ENCODE measurements at regions not wholly inside any gene's neighbourhood (a gene's known extent, or its start where the extent isn't known, plus 50 kb on each side); places are given as distances from the start of the nearest gene placed in this dataset.
A peak's percentile ranks its signal among the peaks of the same experiment; 100 is the strongest.

GRCh38 chr2:198478361-198478760 is 674.0 kb downstream of the PLCL1 start:
- Histone ChIP-seq H3K4me3 (ENCODE audit: low read depth in 1 of 3, low read length in 3 of 3) (no peak overlapping the region), H3K36me3 (ENCODE audit: control insufficient read depth in 3 of 3, insufficient read depth in 2 of 3, low read depth in 1 of 3, low read length in 3 of 3) (no peaks in the 10 kb centered on the region), H3K9me3 (ENCODE audit: control insufficient read depth in 2 of 2, insufficient read depth in 1 of 2, low read depth in 1 of 2, low read length in 1 of 2) (no peaks in the 10 kb centered on the region), H3K27ac (ENCODE audit: low read depth in 1 of 3, low read length in 2 of 3) (no peak overlapping the region), H3K27me3 (ENCODE audit: control insufficient read depth in 3 of 3, insufficient read depth in 3 of 3, low read length in 3 of 3) (no peaks in the 10 kb centered on the region), H3K4me1 (ENCODE audit: control insufficient read depth in 3 of 3, insufficient read depth in 2 of 3, low read depth in 1 of 3, low read length in 2 of 3) (no peaks in the 10 kb centered on the region)
- WGBS, 3 donors, result 67 to 84% (median 77%) methylated on average over 1 of the region's 1 CpG
- FAIRE-seq (no peak), DNase-seq (no peak)

- Histone ChIP-seq H3K4me1 (ENCODE audit: control insufficient read depth in 3 of 3, insufficient read depth in 2 of 3, low read depth in 1 of 3, low read length in 2 of 3) (no peaks in the 10 kb centered on the region), H3K4me3 (ENCODE audit: low read depth in 1 of 3, low read length in 3 of 3) (no peak overlapping the region), H3K27me3 (ENCODE audit: control insufficient read depth in 3 of 3, insufficient read depth in 3 of 3, low read length in 3 of 3) (no peaks in the 10 kb centered on the region), H3K36me3 (ENCODE audit: control insufficient read depth in 3 of 3, insufficient read depth in 2 of 3, low read depth in 1 of 3, low read length in 3 of 3) (no peaks in the 10 kb centered on the region), H3K9me3 (ENCODE audit: control insufficient read depth in 2 of 2, insufficient read depth in 1 of 2, low read depth in 1 of 2, low read length in 1 of 2) (no peaks in the 10 kb centered on the region), H3K27ac (ENCODE audit: low read depth in 1 of 3, low read length in 2 of 3) (no peak overlapping the region)
- DNase-seq (no peak), FAIRE-seq (no peak)
- 17 to 34% (median 30%) methylated on average over 1 of the region's 1 CpG for WGBS, 3 donors
These were observed 671.6 kb downstream of the PLCL1 start for GRCh38 chr2:198476007-198476406.

- FAIRE-seq (no peak), DNase-seq (peak; percentile 3 to 28)
- WGBS, 3 donors, result 54 to 61% (median 56%) methylated on average over 2 of the region's 2 CpGs
- H3K9me3 ChIP-seq (ENCODE audit: control insufficient read depth in 2 of 2, insufficient read depth in 1 of 2, low read depth in 1 of 2, low read length in 1 of 2), result no peaks in the 10 kb centered on the region
- H3K4me1 ChIP-seq (ENCODE audit: control insufficient read depth in 3 of 3, insufficient read depth in 2 of 3, low read depth in 1 of 3, low read length in 2 of 3), result no peaks in the 10 kb centered on the region
- H3K4me3 ChIP-seq (ENCODE audit: low read depth in 1 of 3, low read length in 3 of 3), result no peak overlapping the region
- peaks cover 0 to 2% (median 0%) of the 10 kb centered on the region in 3 donors for H3K27me3 ChIP-seq (ENCODE audit: control insufficient read depth in 3 of 3, insufficient read depth in 3 of 3, low read length in 3 of 3)
- H3K27ac ChIP-seq (ENCODE audit: low read depth in 1 of 3, low read length in 2 of 3), result no peak overlapping the region
- no peaks in the 10 kb centered on the region for H3K36me3 ChIP-seq (ENCODE audit: control insufficient read depth in 3 of 3, insufficient read depth in 2 of 3, low read depth in 1 of 3, low read length in 3 of 3)
These were observed 666.9 kb downstream of the PLCL1 start for GRCh38 chr2:198471291-198471690.

DNA sequence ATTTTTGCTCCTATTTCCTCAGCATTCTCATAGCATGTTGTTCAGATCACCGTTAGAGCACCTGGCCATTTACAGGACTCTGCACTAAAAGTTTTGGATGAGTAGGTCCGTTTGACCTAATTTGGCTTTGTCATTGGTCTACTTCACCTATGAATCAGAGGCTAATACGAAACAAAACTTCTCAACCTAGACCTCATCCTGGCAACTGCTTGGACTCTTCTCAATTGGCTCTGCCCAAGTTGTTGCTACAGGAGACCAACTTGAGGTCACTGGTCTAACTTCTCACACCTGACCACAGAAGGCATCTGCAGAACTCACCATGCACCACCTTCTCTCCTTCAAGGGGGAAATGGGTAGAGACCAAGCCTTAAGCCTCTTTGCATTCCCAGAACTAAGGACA is 663.7 kb downstream of the PLCL1 start:
- H3K27ac ChIP-seq (ENCODE audit: low read depth in 1 of 3, low read length in 2 of 3), result no peak overlapping the region
- no peaks in the 10 kb centered on the region for H3K36me3 ChIP-seq (ENCODE audit: control insufficient read depth in 3 of 3, insufficient read depth in 2 of 3, low read depth in 1 of 3, low read length in 3 of 3)
- 77 to 84% (median 80%) methylated on average over 3 of the region's 3 CpGs for WGBS, 3 donors
- no peak for DNase-seq
- H3K4me1 ChIP-seq (ENCODE audit: control insufficient read depth in 3 of 3, insufficient read depth in 2 of 3, low read depth in 1 of 3, low read length in 2 of 3), result no peaks in the 10 kb centered on the region
- H3K27me3 ChIP-seq (ENCODE audit: control insufficient read depth in 3 of 3, insufficient read depth in 3 of 3, low read length in 3 of 3), result peaks cover 0 to 2% (median 0%) of the 10 kb centered on the region in 3 donors
- H3K9me3 ChIP-seq (ENCODE audit: control insufficient read depth in 2 of 2, insufficient read depth in 1 of 2, low read depth in 1 of 2, low read length in 1 of 2), result no peaks in the 10 kb centered on the region
- H3K4me3 ChIP-seq (ENCODE audit: low read depth in 1 of 3, low read length in 3 of 3), result no peak overlapping the region
- FAIRE-seq, result no peak

DNA sequence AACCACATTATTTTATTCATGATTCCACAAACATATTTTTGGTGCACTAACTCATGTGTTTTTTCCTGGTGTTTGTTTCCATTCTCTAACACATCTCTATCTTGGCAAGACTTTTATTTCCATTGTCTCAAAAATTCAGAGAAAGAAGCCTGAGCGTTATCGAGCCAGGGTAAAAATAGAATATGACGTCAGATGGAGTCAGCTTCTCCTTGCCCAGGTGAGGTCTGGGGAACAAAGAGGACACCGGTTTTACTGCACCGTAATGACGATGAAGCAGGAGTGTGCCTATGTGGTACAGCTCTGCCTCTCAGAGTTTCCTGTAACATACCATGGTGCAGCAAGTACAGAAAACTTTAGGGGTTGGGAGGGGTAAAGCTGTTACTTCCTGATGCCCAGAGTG is 661.6 kb downstream of the PLCL1 start:
- FAIRE-seq (no peak), DNase-seq (no peak)
- H3K9me3 ChIP-seq (ENCODE audit: control insufficient read depth in 2 of 2, insufficient read depth in 1 of 2, low read depth in 1 of 2, low read length in 1 of 2), result no peaks in the 10 kb centered on the region
- H3K36me3 ChIP-seq (ENCODE audit: control insufficient read depth in 3 of 3, insufficient read depth in 2 of 3, low read depth in 1 of 3, low read length in 3 of 3), result no peaks in the 10 kb centered on the region
- no peak overlapping the region for H3K27ac ChIP-seq (ENCODE audit: low read depth in 1 of 3, low read length in 2 of 3)
- 90 to 97% (median 92%) methylated on average over 6 of the region's 6 CpGs for WGBS, 3 donors
- no peak overlapping the region for H3K4me3 ChIP-seq (ENCODE audit: low read depth in 1 of 3, low read length in 3 of 3)
- no peaks in the 10 kb centered on the region for H3K4me1 ChIP-seq (ENCODE audit: control insufficient read depth in 3 of 3, insufficient read depth in 2 of 3, low read depth in 1 of 3, low read length in 2 of 3)
- peaks cover 0 to 2% (median 0%) of the 10 kb centered on the region in 3 donors for H3K27me3 ChIP-seq (ENCODE audit: control insufficient read depth in 3 of 3, insufficient read depth in 3 of 3, low read length in 3 of 3)

GRCh38 chr2:198456418-198456817 is 652.0 kb downstream of the PLCL1 start:
- DNase-seq (no peak), FAIRE-seq (no peak)
- 57 to 78% (median 72%) methylated on average over 2 of the region's 2 CpGs for WGBS, 3 donors

DNA sequence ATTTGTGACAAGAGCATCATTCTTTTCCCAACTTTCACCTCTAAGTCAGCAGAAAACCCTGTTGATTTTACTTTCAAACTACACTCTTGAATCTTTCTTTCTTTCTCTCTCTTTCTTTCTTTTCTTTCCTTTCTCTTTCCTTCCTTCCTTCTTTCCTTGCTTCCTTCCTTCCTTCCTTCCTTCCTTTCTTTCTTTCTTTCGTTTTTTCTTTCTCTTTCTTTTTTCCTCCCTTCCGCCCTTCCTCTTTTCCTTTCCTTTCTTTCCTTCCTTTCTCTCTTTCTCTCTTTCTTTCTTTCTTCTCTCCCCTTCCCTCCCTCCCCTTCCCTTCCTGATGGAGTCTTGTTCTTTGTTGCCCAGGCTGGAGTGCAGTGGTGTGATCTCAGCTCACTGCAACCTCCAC is 649.5 kb downstream of the PLCL1 start:
- Histone ChIP-seq H3K27ac (ENCODE audit: low read depth in 1 of 3, low read length in 2 of 3) (no peak overlapping the region), H3K4me1 (ENCODE audit: control insufficient read depth in 3 of 3, insufficient read depth in 2 of 3, low read depth in 1 of 3, low read length in 2 of 3) (no peaks in the 10 kb centered on the region), H3K36me3 (ENCODE audit: control insufficient read depth in 3 of 3, insufficient read depth in 2 of 3, low read depth in 1 of 3, low read length in 3 of 3) (no peaks in the 10 kb centered on the region), H3K27me3 (ENCODE audit: control insufficient read depth in 3 of 3, insufficient read depth in 3 of 3, low read length in 3 of 3) (no peaks in the 10 kb centered on the region), H3K4me3 (ENCODE audit: low read depth in 1 of 3, low read length in 3 of 3) (no peak overlapping the region), H3K9me3 (ENCODE audit: control insufficient read depth in 2 of 2, insufficient read depth in 1 of 2, low read depth in 1 of 2, low read length in 1 of 2) (no peaks in the 10 kb centered on the region)
- FAIRE-seq (no peak), DNase-seq (no peak)
- WGBS, 3 donors, result 79 to 94% (median 84%) methylated on average over 2 of the region's 2 CpGs

More at GRCh38 chr2:198456418-198456817, 652.0 kb downstream of the PLCL1 start:
- Histone ChIP-seq H3K9me3 (ENCODE audit: control insufficient read depth in 2 of 2, insufficient read depth in 1 of 2, low read depth in 1 of 2, low read length in 1 of 2) (no peaks in the 10 kb centered on the region), H3K27ac (ENCODE audit: low read depth in 1 of 3, low read length in 2 of 3) (no peak overlapping the region), H3K4me3 (ENCODE audit: low read depth in 1 of 3, low read length in 3 of 3) (no peak overlapping the region), H3K4me1 (ENCODE audit: control insufficient read depth in 3 of 3, insufficient read depth in 2 of 3, low read depth in 1 of 3, low read length in 2 of 3) (no peaks in the 10 kb centered on the region), H3K36me3 (ENCODE audit: control insufficient read depth in 3 of 3, insufficient read depth in 2 of 3, low read depth in 1 of 3, low read length in 3 of 3) (no peaks in the 10 kb centered on the region), H3K27me3 (ENCODE audit: control insufficient read depth in 3 of 3, insufficient read depth in 3 of 3, low read length in 3 of 3) (no peaks in the 10 kb centered on the region)

DNA sequence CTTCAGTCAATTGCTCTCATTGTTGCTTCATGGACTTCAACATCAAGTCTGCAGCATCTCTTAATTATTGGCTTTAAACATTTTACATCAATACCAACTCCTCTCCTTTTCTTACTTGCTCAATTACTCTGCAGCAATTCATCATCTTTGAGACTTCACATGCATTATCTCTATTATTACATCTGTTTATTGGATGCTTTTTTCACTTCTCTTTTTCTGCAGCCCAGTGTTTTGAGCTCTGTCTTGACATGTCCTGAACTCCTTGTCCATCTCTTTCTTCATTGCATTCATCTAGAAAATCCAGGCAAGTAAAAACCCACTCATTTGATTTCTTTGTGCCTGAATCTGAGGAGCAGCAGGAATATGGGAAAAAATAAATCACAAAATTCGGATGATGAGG is 647.9 kb downstream of the PLCL1 start:
- H3K27me3 ChIP-seq (ENCODE audit: control insufficient read depth in 3 of 3, insufficient read depth in 3 of 3, low read length in 3 of 3), result no peaks in the 10 kb centered on the region
- no peaks in the 10 kb centered on the region for H3K9me3 ChIP-seq (ENCODE audit: control insufficient read depth in 2 of 2, insufficient read depth in 1 of 2, low read depth in 1 of 2, low read length in 1 of 2)
- DNase-seq (no peak), FAIRE-seq (no peak)
- H3K27ac ChIP-seq (ENCODE audit: low read depth in 1 of 3, low read length in 2 of 3), result no peak overlapping the region
- 65 to 80% (median 70%) methylated on average over 1 of the region's 1 CpG for WGBS, 3 donors
- no peaks in the 10 kb centered on the region for H3K36me3 ChIP-seq (ENCODE audit: control insufficient read depth in 3 of 3, insufficient read depth in 2 of 3, low read depth in 1 of 3, low read length in 3 of 3)
- H3K4me1 ChIP-seq (ENCODE audit: control insufficient read depth in 3 of 3, insufficient read depth in 2 of 3, low read depth in 1 of 3, low read length in 2 of 3), result no peaks in the 10 kb centered on the region
- H3K4me3 ChIP-seq (ENCODE audit: low read depth in 1 of 3, low read length in 3 of 3), result no peak overlapping the region

DNA sequence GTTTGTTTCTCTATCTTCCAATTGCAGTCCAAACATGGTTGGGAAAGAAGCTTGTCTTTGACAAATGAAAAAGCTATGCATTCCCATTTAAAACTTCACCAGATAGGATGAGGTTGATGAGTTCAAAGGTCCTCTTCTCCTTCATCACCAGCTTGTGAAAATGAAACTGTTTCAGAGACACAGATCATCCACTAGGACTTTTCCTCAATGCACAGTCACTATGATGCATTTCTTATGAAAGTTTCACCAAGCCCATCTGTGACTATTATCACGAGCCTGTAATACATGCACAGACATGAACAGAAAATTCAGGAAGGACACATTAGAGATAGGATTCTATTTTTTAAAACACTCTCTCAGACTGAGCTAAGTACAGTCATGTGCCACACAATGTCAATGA is 644.4 kb downstream of the PLCL1 start:
- Histone ChIP-seq H3K4me1 (ENCODE audit: control insufficient read depth in 3 of 3, insufficient read depth in 2 of 3, low read depth in 1 of 3, low read length in 2 of 3) (no peaks in the 10 kb centered on the region), H3K9me3 (ENCODE audit: control insufficient read depth in 2 of 2, insufficient read depth in 1 of 2, low read depth in 1 of 2, low read length in 1 of 2) (no peaks in the 10 kb centered on the region), H3K4me3 (ENCODE audit: low read depth in 1 of 3, low read length in 3 of 3) (no peak overlapping the region), H3K27ac (ENCODE audit: low read depth in 1 of 3, low read length in 2 of 3) (no peak overlapping the region), H3K36me3 (ENCODE audit: control insufficient read depth in 3 of 3, insufficient read depth in 2 of 3, low read depth in 1 of 3, low read length in 3 of 3) (no peaks in the 10 kb centered on the region), H3K27me3 (ENCODE audit: control insufficient read depth in 3 of 3, insufficient read depth in 3 of 3, low read length in 3 of 3) (no peaks in the 10 kb centered on the region)
- DNase-seq (peak; percentile 13 to 63), FAIRE-seq (no peak)
- 24 to 61% (median 37%) methylated on average over 1 of the region's 1 CpG for WGBS, 3 donors

Measured in small intestine (tissue), 7 donors.